Karpas-422 (cell line): ENCODE measurements at regions not wholly inside any gene's neighbourhood (a gene's known extent, or its start where the extent isn't known, plus 50 kb on each side); places are given as distances from the start of the nearest gene placed in this dataset.
"Not testable (repeated sequence)": the region's sequence is repeated elsewhere in the genome, so short reads cannot be mapped to it uniquely, and the experiment has no call there.

ENCODE experiments used
- DNase-seq: peaks from one replicate; pipeline ENCODE4 v3.0.0-alpha.2; 2015
- H2AFZ ChIP-seq: fragments of 200-600 bp; sonication (generic); 2 replicates; pipeline ENCODE4 v1.6.1; 2014; ENCODE audit warnings: antibody characterized with exemption, low read length, mixed read lengths
- H3K27ac ChIP-seq: fragments of 200-600 bp; sonication (generic); 2 replicates; pipeline ENCODE4 v1.5.1; 2014; ENCODE audit warnings: mild to moderate bottlenecking, low read length, moderate library complexity
- H3K27me3 ChIP-seq: fragments of 200-600 bp; sonication (generic); 2 replicates; pipeline ENCODE4 v1.6.1; 2014; ENCODE audit warnings: low read length, mixed read lengths
- H3K36me3 ChIP-seq: fragments of 200-600 bp; sonication (generic); 2 replicates; pipeline ENCODE4 v1.6.1; 2014; ENCODE audit warnings: low read length, mixed read lengths; ENCODE audit not compliant: insufficient read depth
- H3K4me1 ChIP-seq: fragments of 200-600 bp; sonication (generic); 2 replicates; pipeline ENCODE4 v1.6.1; 2014; ENCODE audit warnings: mild to moderate bottlenecking, low read length, mixed read lengths
- H3K4me2 ChIP-seq: fragments of 200-600 bp; sonication (generic); 2 replicates; pipeline ENCODE4 v1.6.1; 2014; ENCODE audit warnings: low read length, low read depth, mild to moderate bottlenecking; ENCODE audit not compliant: poor library complexity, severe bottlenecking
- H3K4me3 ChIP-seq: fragments of 200-600 bp; sonication (generic); 2 replicates; pipeline ENCODE4 v1.5.1; 2014; ENCODE audit warnings: mild to moderate bottlenecking, antibody characterized with exemption, low read length, mixed read lengths
- H3K79me2 ChIP-seq: fragments of 200-600 bp; sonication (generic); 2 replicates; pipeline ENCODE4 v1.6.1; 2014; ENCODE audit warnings: mild to moderate bottlenecking, low read length, mixed read lengths
- H3K9ac ChIP-seq: fragments of 200-600 bp; sonication (generic); 2 replicates; pipeline ENCODE4 v1.6.0; 2014; ENCODE audit warnings: low read length
- H3K9me2 ChIP-seq: fragments of 200-600 bp; sonication (generic), shearing (Covaris generic); replicated peaks from 2 replicates; pipeline ENCODE4 v1.6.0; 2014; ENCODE audit warnings: mild to moderate bottlenecking, low read length, moderate library complexity; ENCODE audit not compliant: insufficient read depth
- H3K9me3 ChIP-seq: fragments of 300-700, 200-600 bp; sonication (generic); 2 replicates; pipeline ENCODE4 v1.6.1; 2014; ENCODE audit warnings: low read length, mixed read lengths
- H4K20me1 ChIP-seq: fragments of 200-600 bp; sonication (generic); 2 replicates; pipeline ENCODE4 v1.6.1; 2014; ENCODE audit warnings: mild to moderate bottlenecking, antibody characterized with exemption, low read length, low read depth; ENCODE audit not compliant: insufficient read depth

- H3K4me2 ChIP-seq: no peak overlapping the region
- no peak overlapping the region for H3K9ac ChIP-seq
- H3K4me3 ChIP-seq: no peak overlapping the region
These were observed 150.5 kb upstream of the PTPN1 start for GRCh38 chr20:50359607-50360217.

GRCh38 chr20:50360218-50360672, 149.9 kb upstream of the PTPN1 start:
- Histone ChIP-seq H3K4me2 (no peak overlapping the region), H3K27ac (no peak overlapping the region), H4K20me1 (no peaks in the 10 kb centered on the region), H3K9ac (no peak overlapping the region), H3K79me2 (no peaks in the 10 kb centered on the region), H2AFZ (no peak overlapping the region), H3K4me3 (no peak overlapping the region), H3K9me2 (no peaks in the 10 kb centered on the region), H3K4me1 (no peaks in the 10 kb centered on the region), H3K9me3 (no peaks in the 10 kb centered on the region), H3K27me3 (no peaks in the 10 kb centered on the region), H3K36me3 (no peaks in the 10 kb centered on the region)
- DNase-seq: no peak

More at GRCh38 chr20:50359607-50360217, 150.5 kb upstream of the PTPN1 start:
- Histone ChIP-seq H3K79me2 (no peaks in the 10 kb centered on the region), H3K4me1 (no peaks in the 10 kb centered on the region), H3K27ac (no peak overlapping the region), H3K9me2 (no peaks in the 10 kb centered on the region), H2AFZ (no peak overlapping the region), H4K20me1 (no peaks in the 10 kb centered on the region), H3K9me3 (no peaks in the 10 kb centered on the region), H3K27me3 (no peaks in the 10 kb centered on the region), H3K36me3 (no peaks in the 10 kb centered on the region)
- no peak for DNase-seq

DNA sequence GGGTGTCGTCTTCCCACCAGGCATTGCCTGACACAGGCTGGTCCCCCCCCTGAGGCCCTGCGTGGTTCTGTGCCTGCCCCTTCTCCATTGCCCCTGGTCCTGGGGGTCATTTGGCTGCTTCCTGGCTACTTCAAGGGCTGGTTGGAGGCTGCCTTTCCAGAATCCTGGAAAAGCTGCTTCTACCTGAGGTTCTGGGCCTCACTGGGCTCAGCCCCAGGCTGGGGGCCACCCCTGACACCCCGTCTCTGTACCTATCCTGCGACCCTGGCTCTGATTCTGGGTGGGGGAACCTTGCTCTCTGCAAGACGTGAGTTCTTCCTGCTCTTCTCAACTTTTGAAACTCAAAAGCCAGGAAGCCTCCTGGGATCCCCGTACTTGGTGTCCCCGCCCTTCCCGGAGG, 149.3 kb upstream of the PTPN1 start:
- no peak overlapping the region for H3K4me2 ChIP-seq
- H4K20me1 ChIP-seq: no peaks in the 10 kb centered on the region

DNA sequence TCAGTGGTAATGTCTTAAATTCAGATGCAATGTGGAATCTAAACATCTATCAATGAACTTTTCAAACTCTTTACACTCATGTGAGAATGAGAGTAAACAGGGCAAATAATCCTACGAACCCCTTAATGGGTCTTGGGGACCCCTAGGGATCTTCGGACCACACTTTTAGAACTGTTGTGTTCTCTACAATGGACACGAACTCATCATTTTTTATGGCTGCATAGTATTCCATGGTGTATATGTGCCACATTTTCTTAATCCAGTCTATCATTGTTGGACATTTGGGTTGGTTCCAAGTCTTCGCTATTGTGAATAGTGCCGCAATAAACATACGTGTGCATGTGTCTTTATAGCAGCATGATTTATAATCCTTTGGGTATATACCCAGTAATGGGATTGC, 148.0 kb upstream of the PTPN1 start:
- not testable (repeated sequence) for H3K4me2 ChIP-seq, H3K4me1 ChIP-seq, H3K27me3 ChIP-seq, H3K27ac ChIP-seq, H4K20me1 ChIP-seq, H3K4me3 ChIP-seq, DNase-seq, H3K9me3 ChIP-seq, H3K36me3 ChIP-seq, H2AFZ ChIP-seq, H3K79me2 ChIP-seq, H3K9me2 ChIP-seq, H3K9ac ChIP-seq

More for the DNA sequence above, 149.3 kb upstream of the PTPN1 start:
- no peak overlapping the region for H3K9ac ChIP-seq
- no peak overlapping the region for H3K4me3 ChIP-seq
- DNase-seq: no peak
- no peaks in the 10 kb centered on the region for H3K79me2 ChIP-seq
- H2AFZ ChIP-seq: no peak overlapping the region
- no peak overlapping the region for H3K27ac ChIP-seq
- no peaks in the 10 kb centered on the region for H3K36me3 ChIP-seq
- no peaks in the 10 kb centered on the region for H3K27me3 ChIP-seq
- no peaks in the 10 kb centered on the region for H3K9me3 ChIP-seq
- no peaks in the 10 kb centered on the region for H3K4me1 ChIP-seq
- no peaks in the 10 kb centered on the region for H3K9me2 ChIP-seq

- Histone ChIP-seq H3K9me3 (no peaks in the 10 kb centered on the region), H3K4me2 (no peak overlapping the region), H3K9ac (no peak overlapping the region), H4K20me1 (no peaks in the 10 kb centered on the region), H3K27me3 (no peaks in the 10 kb centered on the region), H3K27ac (no peak overlapping the region), H3K79me2 (no peaks in the 10 kb centered on the region), H3K36me3 (no peaks in the 10 kb centered on the region), H3K4me1 (no peaks in the 10 kb centered on the region), H3K4me3 (no peak overlapping the region), H2AFZ (no peak overlapping the region), H3K9me2 (no peaks in the 10 kb centered on the region)
- DNase-seq: peak; percentile 27
These were observed 147.2 kb upstream of the PTPN1 start for GRCh38 chr20:50363027-50363426.

DNA sequence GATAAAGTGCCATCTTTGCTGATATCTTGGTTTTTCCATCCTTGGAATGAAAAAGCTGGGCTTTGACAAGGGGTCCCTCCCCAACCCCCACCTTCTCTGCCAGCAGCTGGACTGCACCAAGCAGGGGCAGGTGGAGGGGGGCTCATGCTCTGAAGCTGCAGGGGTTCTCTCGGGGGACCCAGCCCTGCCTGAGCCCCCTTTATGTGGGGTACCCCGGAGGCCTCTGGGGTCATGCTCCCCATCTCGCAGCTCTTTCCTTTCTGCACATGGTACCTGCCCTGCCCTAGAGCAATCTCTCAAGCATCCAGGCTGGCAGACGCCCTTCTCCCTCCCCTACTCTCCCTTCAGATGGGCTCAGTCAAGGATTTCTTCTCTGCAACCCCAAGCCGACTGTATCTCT, 146.7 kb upstream of the PTPN1 start:
- Histone ChIP-seq H2AFZ (no peak overlapping the region), H4K20me1 (no peaks in the 10 kb centered on the region), H3K27me3 (no peaks in the 10 kb centered on the region), H3K36me3 (no peaks in the 10 kb centered on the region), H3K79me2 (no peaks in the 10 kb centered on the region), H3K9ac (no peak overlapping the region), H3K27ac (no peak overlapping the region), H3K9me3 (no peaks in the 10 kb centered on the region), H3K4me3 (no peak overlapping the region), H3K9me2 (no peaks in the 10 kb centered on the region), H3K4me1 (no peaks in the 10 kb centered on the region), H3K4me2 (no peak overlapping the region)
- peak; percentile 29 for DNase-seq

DNA sequence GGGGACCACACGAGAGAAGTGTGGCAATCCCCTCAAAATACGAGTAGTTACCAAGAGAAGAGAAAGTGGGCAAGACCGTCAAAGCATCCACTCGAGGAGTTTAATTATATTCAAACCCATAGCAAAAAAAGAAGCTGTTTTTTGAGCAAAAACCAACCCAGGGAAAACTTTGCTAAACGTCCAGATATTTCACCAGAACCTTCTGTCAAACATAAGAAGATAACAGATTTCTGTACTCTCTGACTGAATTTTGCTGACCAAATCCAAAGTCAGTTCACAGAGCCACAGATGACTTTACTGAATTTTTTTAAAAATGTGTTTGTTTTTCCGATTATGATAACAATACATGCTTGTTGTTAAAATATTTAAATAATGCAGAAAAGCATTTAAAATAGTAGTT, 145.6 kb upstream of the PTPN1 start:
- Histone ChIP-seq H3K4me3 (no peak overlapping the region), H3K9me2 (no peaks in the 10 kb centered on the region), H3K27me3 (no peaks in the 10 kb centered on the region), H3K4me1 (no peaks in the 10 kb centered on the region), H3K27ac (no peak overlapping the region), H3K4me2 (no peak overlapping the region), H3K36me3 (no peaks in the 10 kb centered on the region), H3K9ac (no peak overlapping the region), H3K79me2 (no peaks in the 10 kb centered on the region), H2AFZ (no peak overlapping the region), H4K20me1 (no peaks in the 10 kb centered on the region), H3K9me3 (no peaks in the 10 kb centered on the region)
- peak; percentile 33 for DNase-seq

DNA sequence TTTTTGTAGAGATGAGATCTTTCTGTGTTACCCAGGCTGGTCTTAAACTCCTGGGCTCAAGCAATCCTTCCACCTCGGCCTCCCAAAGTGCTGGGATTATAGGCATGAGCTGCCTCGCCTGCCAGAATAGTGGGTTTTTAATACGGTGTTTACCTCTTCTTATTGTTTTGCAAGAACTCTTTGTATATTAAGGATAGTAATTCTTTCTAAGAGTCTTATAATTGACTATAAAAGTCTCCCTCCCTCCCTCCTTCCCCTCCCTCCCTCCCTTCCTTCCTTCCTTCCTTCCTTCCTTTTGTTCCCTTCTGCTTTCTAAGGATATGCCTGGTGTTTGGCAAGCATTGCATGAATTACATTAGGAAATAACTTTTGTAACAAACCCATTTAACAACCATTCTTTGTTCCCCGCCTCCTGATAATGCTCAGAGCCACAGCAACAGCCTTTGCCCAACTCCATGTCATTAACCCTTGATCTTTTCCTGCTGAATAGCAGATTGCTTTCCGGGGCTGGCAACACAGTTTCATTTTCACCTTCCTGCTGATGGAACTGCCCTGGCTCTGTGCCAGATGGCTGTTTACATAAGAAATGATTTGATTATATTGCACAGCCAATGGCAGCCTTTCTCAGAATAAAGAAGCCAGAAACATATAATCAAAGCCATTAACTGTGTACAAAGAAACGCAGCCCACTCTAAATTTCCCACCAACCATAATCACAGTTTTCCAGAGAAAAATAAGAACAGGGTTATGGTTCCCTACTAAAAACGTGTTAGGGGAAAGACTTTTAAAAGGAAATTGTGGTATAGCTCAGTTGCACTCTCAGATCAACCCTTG, 143.7 kb upstream of the PTPN1 start:
- no peak overlapping the region for H3K27ac ChIP-seq
- H2AFZ ChIP-seq: no peak overlapping the region
- H3K4me1 ChIP-seq: no peaks in the 10 kb centered on the region
- no peaks in the 10 kb centered on the region for H3K9me3 ChIP-seq
- DNase-seq: no peak
- no peak overlapping the region for H3K4me2 ChIP-seq
- H3K36me3 ChIP-seq: no peaks in the 10 kb centered on the region
- H3K79me2 ChIP-seq: no peaks in the 10 kb centered on the region
- H3K27me3 ChIP-seq: no peaks in the 10 kb centered on the region
- no peak overlapping the region for H3K4me3 ChIP-seq
- no peaks in the 10 kb centered on the region for H3K9me2 ChIP-seq
- H3K9ac ChIP-seq: no peak overlapping the region
- H4K20me1 ChIP-seq: no peaks in the 10 kb centered on the region
